IMR-90 (cell line): ENCODE measurements at regions not wholly inside any gene's neighbourhood (a gene's known extent, or its start where the extent isn't known, plus 50 kb on each side); places are given as distances from the start of the nearest gene placed in this dataset.

Source experiments
- ATAC-seq: fragments of 200-7000 bp; cut with Tn5 transposase; 2 replicates; pipeline ENCODE4 v1.9.1; 2020; ENCODE audit warnings: low read depth, mild to moderate bottlenecking, moderate library complexity
- BruUV-seq: library from RNA; stranded (reverse); fragments of 400-500 nt; replicated peaks from 2 replicates; lab custom pipeline; 2021; lab: Mats Ljungman, UMichigan
- CTCF ChIA-PET: fragments of 300-600 bp; formaldehyde crosslinking; extraction: SDS; loops from one replicate; lab custom pipeline; 2021; ENCODE audit warnings: antibody characterized with exemption; lab: Yijun Ruan, JAX
- POLR2A ChIA-PET: fragments of 300-600 bp; sonication (Branson Sonifier 250); formaldehyde crosslinking; loops from one replicate; lab custom pipeline; 2022; ENCODE audit warnings: antibody characterized with exemption; ENCODE audit not compliant: unreplicated experiment; lab: Charles Lee
- DNase-seq: peaks from one replicate; pipeline ENCODE4 v3.0.0; 2013
- H2AFZ ChIP-seq: replicated peaks from 2 replicates; pipeline ENCODE3; 2013; ENCODE audit warnings: low read length, mild to moderate bottlenecking; ENCODE audit not compliant: poor library complexity
- H2AK5ac ChIP-seq: 2 replicates; pipeline ENCODE4 v1.6.1; 2013; ENCODE audit warnings: low read depth, low read length, inconsistent platforms
- H2AK9ac ChIP-seq: replicated peaks from 2 replicates; pipeline ENCODE3; 2013; ENCODE audit warnings: mild to moderate bottlenecking, low read depth, low read length, moderate library complexity; ENCODE audit not compliant: poor library complexity
- H2BK120ac ChIP-seq: 2 replicates; pipeline ENCODE4 v1.6.1; 2013; ENCODE audit warnings: low read depth, low read length, inconsistent platforms
- H2BK15ac ChIP-seq: 3 replicates; pipeline ENCODE4 v1.6.1; 2013; ENCODE audit warnings: low read depth, low read length, inconsistent platforms
- H2BK20ac ChIP-seq: 2 replicates; pipeline ENCODE4 v1.6.1; 2013; ENCODE audit warnings: low read depth, mild to moderate bottlenecking, inconsistent platforms, low read length, moderate library complexity
- H2BK5ac ChIP-seq: 2 replicates; pipeline ENCODE4 v1.6.1; 2013; ENCODE audit warnings: mild to moderate bottlenecking, low read depth, low read length, inconsistent platforms; ENCODE audit not compliant: poor library complexity, severe bottlenecking
- H3K14ac ChIP-seq: replicated peaks from 2 replicates; pipeline ENCODE4 v1.6.1; 2013; ENCODE audit warnings: low read depth, low read length, inconsistent platforms
- H3K18ac ChIP-seq: 2 replicates; pipeline ENCODE4 v1.6.1; 2013; ENCODE audit warnings: low read depth, low read length, control low read depth
- H3K23ac ChIP-seq: 2 replicates; pipeline ENCODE4 v1.6.1; 2013; ENCODE audit warnings: low read depth, low read length, inconsistent platforms
- H3K27ac ChIP-seq: 2 replicates; pipeline ENCODE4 v1.5.1; 2013; ENCODE audit warnings: mild to moderate bottlenecking, control low read depth, low read length; ENCODE audit not compliant: insufficient read depth
- H3K27me3 ChIP-seq: 2 replicates; pipeline ENCODE4 v1.6.1; 2013; ENCODE audit warnings: low read length; ENCODE audit not compliant: control insufficient read depth, insufficient read depth
- H3K36me3 ChIP-seq: 2 replicates; pipeline ENCODE4 v1.6.1; 2013; ENCODE audit warnings: low read length, mixed read lengths; ENCODE audit not compliant: control insufficient read depth, insufficient read depth
- H3K4ac ChIP-seq: 2 replicates; pipeline ENCODE4 v1.6.1; 2013; ENCODE audit warnings: low read depth, low read length, inconsistent platforms
- H3K4me1 ChIP-seq: 2 replicates; pipeline ENCODE4 v1.6.1; 2013; ENCODE audit warnings: low read length, mixed read lengths; ENCODE audit not compliant: control insufficient read depth, insufficient read depth
- H3K4me2 ChIP-seq: 2 replicates; pipeline ENCODE4 v1.6.1; 2013; ENCODE audit warnings: low read depth, mild to moderate bottlenecking, control low read depth, low read length, moderate library complexity
- H3K4me3 ChIP-seq: 2 replicates; pipeline ENCODE4 v1.5.1; 2013; ENCODE audit warnings: low read depth, mild to moderate bottlenecking, control low read depth, low read length, moderate library complexity; ENCODE audit not compliant: insufficient read depth
- H3K56ac ChIP-seq: 2 replicates; pipeline ENCODE4 v1.6.1; 2013; ENCODE audit warnings: low read length, inconsistent platforms; ENCODE audit not compliant: insufficient read depth; ENCODE audit errors: extremely low read depth
- H3K79me1 ChIP-seq, 2 experiments: 2 replicates each; pipeline ENCODE4 v1.6.1; 2013; ENCODE audit warnings: low read length in 2 of 2, inconsistent platforms in 1 of 2, low read depth in 1 of 2
- H3K9ac ChIP-seq: 2 replicates; pipeline ENCODE4 v1.6.1; 2013; ENCODE audit warnings: low read depth, low read length, control low read depth
- H3K9me1 ChIP-seq: 2 replicates; pipeline ENCODE4 v1.6.1; 2013; ENCODE audit warnings: low read length, inconsistent platforms; ENCODE audit not compliant: insufficient read depth
- H3K9me3 ChIP-seq: 2 replicates; pipeline ENCODE4 v1.6.1; 2013; ENCODE audit warnings: low read length; ENCODE audit not compliant: control insufficient read depth, insufficient read depth
- H4K20me1 ChIP-seq: 2 replicates; pipeline ENCODE4 v1.6.1; 2013; ENCODE audit warnings: low read length, inconsistent platforms; ENCODE audit not compliant: insufficient read depth
- H4K5ac ChIP-seq: 2 replicates; pipeline ENCODE4 v1.6.1; 2013; ENCODE audit warnings: mild to moderate bottlenecking, low read depth, low read length, control low read depth
- H4K8ac ChIP-seq, 2 experiments: 2 replicates each; pipeline ENCODE4 v1.6.1; 2013; ENCODE audit warnings: low read depth in 2 of 2, low read length in 2 of 2, control low read depth in 1 of 2, inconsistent platforms in 1 of 2
- H4K91ac ChIP-seq: 2 replicates; pipeline ENCODE4 v1.6.1; 2013; ENCODE audit warnings: low read depth, low read length, inconsistent platforms; ENCODE audit not compliant: insufficient read depth
- BHLHE40 ChIP-seq: fragments of 150-350 bp; IDR thresholded peaks from 2 replicates; pipeline ENCODE4 v1.6.1; 2016; ENCODE audit warnings: mild to moderate bottlenecking, low read depth, low read length
- CEBPB ChIP-seq: IDR thresholded peaks from 2 replicates; pipeline ENCODE4 v1.6.1; 2012; ENCODE audit warnings: low read depth, low read length, improper control_type of control experiment
- CHD1 ChIP-seq: IDR thresholded peaks from 2 replicates; pipeline ENCODE4 v1.6.1; 2012; ENCODE audit warnings: low read depth, low read length, improper control_type of control experiment
- FOS ChIP-seq: fragments of 150-350 bp; IDR thresholded peaks from 2 replicates; pipeline ENCODE4 v1.6.1; 2016; ENCODE audit warnings: low read depth, low read length
- MAFK ChIP-seq: IDR thresholded peaks from 2 replicates; pipeline ENCODE4 v1.6.1; 2012; ENCODE audit warnings: low read depth, low read length, improper control_type of control experiment
- MAZ ChIP-seq: IDR thresholded peaks from 2 replicates; pipeline ENCODE4 v1.6.1; 2012; ENCODE audit warnings: low read depth, mild to moderate bottlenecking, low read length, improper control_type of control experiment, moderate library complexity, borderline replicate concordance
- NFE2L2 ChIP-seq: fragments of 150-350 bp; IDR thresholded peaks from 2 replicates; pipeline ENCODE4 v1.6.1; 2016; ENCODE audit warnings: low read depth, mild to moderate bottlenecking, low read length
- POLR2A ChIP-seq: IDR thresholded peaks from 2 replicates; pipeline ENCODE4 v1.6.1; 2012; ENCODE audit warnings: mild to moderate bottlenecking, low read depth, low read length
- SMC3 ChIP-seq: fragments of 150-350 bp; IDR thresholded peaks from 2 replicates; pipeline ENCODE4 v1.6.1; 2016; ENCODE audit warnings: low read depth, mild to moderate bottlenecking, antibody characterized with exemption, low read length, moderate library complexity
- USF2 ChIP-seq: fragments of 150-350 bp; IDR thresholded peaks from 2 replicates; pipeline ENCODE4 v1.6.1; 2017; ENCODE audit warnings: mild to moderate bottlenecking, antibody characterized with exemption, low read length, low read depth
- WGBS, 2 experiments: methylation state at CpG; one replicate each; pipeline versions ENCODE4 v1.1.5 to v1.1.7; 2013; ENCODE audit warnings: missing lambda C conversion rate in 2 of 2; ENCODE audit not compliant: insufficient read length in 1 of 2; ENCODE audit errors: extremely low coverage in 2 of 2; 5-methylcytosine and 5-hydroxymethylcytosine counted together
- dilution Hi-C: fragments of 300-500 bp; cut with HindIII; formaldehyde crosslinking; loops from one replicate; pipeline ENCODE4 v1.14.3; 2018; ENCODE audit warnings: low sequenced_read_pairs; ENCODE audit not compliant: unreplicated experiment
- in situ Hi-C: fragments of 300-500 bp; cut with MboI; formaldehyde crosslinking; loops from 3 replicates; pipeline ENCODE4 v1.14.3; 2019; ENCODE audit warnings: low sequenced_read_pairs, inconsistent platforms, mixed read lengths
- intact Hi-C: fragments of 100-400 bp; cut with micrococcal nuclease; formaldehyde crosslinking; loops from 2 replicates; pipeline ENCODE4 v1.10.0; 2022
- TF ChIP-seq, protein P1 (sequence below): conservative IDR thresholded peaks from 2 replicates; pipeline ENCODE4 v1.5.1; 2012; ENCODE audit warnings: mild to moderate bottlenecking, low read depth, low read length, improper control_type of control experiment

GRCh38 chr12:33690562-33690961 is 250.9 kb upstream of the SYT10 start:
- Histone ChIP-seq H4K8ac (no peak overlapping the region), H3K9ac (no peak overlapping the region), H3K36me3 (no peaks in the 10 kb centered on the region), H3K79me1 (no peaks in the 10 kb centered on the region), H3K14ac (no peak overlapping the region), H3K4me2 (no peak overlapping the region), H3K9me1 (no peaks in the 10 kb centered on the region), H3K23ac (no peak overlapping the region), H4K20me1 (no peaks in the 10 kb centered on the region), H4K5ac (no peak overlapping the region), H3K4me3 (no peak overlapping the region), H3K56ac (no peak overlapping the region), H2BK15ac (no peak overlapping the region), H2AFZ (no peak overlapping the region), H2AK5ac (no peak overlapping the region), H2BK120ac (no peak overlapping the region), H3K4me1 (no peaks in the 10 kb centered on the region), H3K4ac (no peak overlapping the region), H3K9me3 (0 out of 2 replicates have a peak, but pooled peaks cover 2% of the 10 kb centered on the region), H2BK5ac (no peak overlapping the region), H3K27ac (no peak overlapping the region), H2AK9ac (no peak overlapping the region), H2BK20ac (no peak overlapping the region), H4K91ac (no peak overlapping the region), H3K18ac (no peak overlapping the region), H3K27me3 (no peaks in the 10 kb centered on the region)
- ATAC-seq (no peak), DNase-seq (no peak)
- intact Hi-C loops (no loop called here), dilution Hi-C loops (no loop called here), in situ Hi-C loops (no loop called here)
- BruUV-seq: no TSS peak
- CTCF ChIA-PET: no interaction called here
- WGBS, 2 experiments: no CpG with 5 or more reads among the region's 1 CpG
- no peak for TF ChIP-seq NFE2L2
- TF ChIP-seq FOS: no peak
- no peak for TF ChIP-seq MAFK
- TF ChIP-seq POLR2A: no peak
- TF ChIP-seq CEBPB: no peak
- TF ChIP-seq, protein P1, sequence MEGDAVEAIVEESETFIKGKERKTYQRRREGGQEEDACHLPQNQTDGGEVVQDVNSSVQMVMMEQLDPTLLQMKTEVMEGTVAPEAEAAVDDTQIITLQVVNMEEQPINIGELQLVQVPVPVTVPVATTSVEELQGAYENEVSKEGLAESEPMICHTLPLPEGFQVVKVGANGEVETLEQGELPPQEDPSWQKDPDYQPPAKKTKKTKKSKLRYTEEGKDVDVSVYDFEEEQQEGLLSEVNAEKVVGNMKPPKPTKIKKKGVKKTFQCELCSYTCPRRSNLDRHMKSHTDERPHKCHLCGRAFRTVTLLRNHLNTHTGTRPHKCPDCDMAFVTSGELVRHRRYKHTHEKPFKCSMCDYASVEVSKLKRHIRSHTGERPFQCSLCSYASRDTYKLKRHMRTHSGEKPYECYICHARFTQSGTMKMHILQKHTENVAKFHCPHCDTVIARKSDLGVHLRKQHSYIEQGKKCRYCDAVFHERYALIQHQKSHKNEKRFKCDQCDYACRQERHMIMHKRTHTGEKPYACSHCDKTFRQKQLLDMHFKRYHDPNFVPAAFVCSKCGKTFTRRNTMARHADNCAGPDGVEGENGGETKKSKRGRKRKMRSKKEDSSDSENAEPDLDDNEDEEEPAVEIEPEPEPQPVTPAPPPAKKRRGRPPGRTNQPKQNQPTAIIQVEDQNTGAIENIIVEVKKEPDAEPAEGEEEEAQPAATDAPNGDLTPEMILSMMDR: no peak
- no peak for TF ChIP-seq SMC3
- no peak for TF ChIP-seq BHLHE40
- no peak for TF ChIP-seq CHD1
- TF ChIP-seq MAZ: no peak
- TF ChIP-seq USF2: no peak
- POLR2A ChIA-PET: no interaction called here
